Renal cortex interstitium (tissue), 11 donors: ENCODE measurements at regions not wholly inside any gene's neighbourhood (a gene's known extent, or its start where the extent isn't known, plus 50 kb on each side); places are given as distances from the start of the nearest gene placed in this dataset.

Source experiments
- DNase-seq, 11 donors: peaks; one replicate each; pipeline ENCODE4 v3.0.0-alpha.2; 2013; ENCODE audit warnings: low read depth in 9 of 11, low spot score in 4 of 11; ENCODE audit errors: extremely low read depth in 1 of 11

DNA sequence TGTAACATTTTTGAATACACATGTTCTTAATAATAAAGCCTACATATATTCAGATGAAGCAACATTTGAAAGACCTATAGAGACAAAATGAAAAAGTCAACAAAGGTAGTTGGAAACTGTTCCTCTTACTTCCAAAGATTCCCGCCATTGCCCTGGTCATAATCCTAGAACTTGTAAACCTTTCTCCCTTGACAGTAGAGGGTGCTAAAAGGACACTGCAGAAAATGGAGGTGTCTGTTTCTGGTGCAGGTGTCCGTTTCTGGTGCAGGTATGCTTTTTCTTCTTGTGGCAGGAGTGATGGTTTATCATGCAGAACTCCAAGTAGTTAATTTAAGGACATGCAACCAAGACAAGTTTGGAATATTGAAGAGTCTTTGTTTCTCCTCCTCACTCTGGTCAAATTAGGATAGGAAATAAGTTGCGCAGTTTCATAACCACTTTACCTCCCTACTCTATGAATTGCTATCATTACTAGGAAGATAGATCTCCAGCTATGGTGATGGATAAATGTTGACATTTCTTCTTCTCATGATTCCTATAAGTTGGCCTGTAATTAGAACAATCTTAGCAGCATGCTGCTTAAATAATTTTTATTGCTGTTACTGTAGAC lies 56.0 kb upstream of the FAM174A start:
- peak in 3 of 11 donors; percentile 4 to 14 (median 8) for DNase-seq

DNA sequence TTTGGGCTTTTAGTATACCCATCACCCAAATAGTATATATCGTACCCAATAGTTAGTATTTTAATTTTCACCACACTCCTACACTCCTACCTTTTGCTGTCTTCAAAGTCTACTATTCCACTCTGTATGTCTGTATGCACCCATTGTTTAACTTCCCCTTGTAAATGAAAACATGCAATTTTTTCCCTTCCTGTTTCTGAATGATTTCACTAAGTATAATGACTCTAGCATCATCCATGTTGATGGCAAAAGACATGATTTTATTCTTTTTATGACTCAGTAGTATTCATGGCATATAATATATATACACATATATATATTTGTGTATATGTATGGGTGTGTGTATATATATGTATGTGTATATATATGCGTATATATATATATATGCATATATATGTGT lies 63.1 kb upstream of the FAM174A start:
- no peak for DNase-seq

GRCh38 chr5:100469767-100470166 lies 65.4 kb upstream of the FAM174A start:
- no peak for DNase-seq

DNA sequence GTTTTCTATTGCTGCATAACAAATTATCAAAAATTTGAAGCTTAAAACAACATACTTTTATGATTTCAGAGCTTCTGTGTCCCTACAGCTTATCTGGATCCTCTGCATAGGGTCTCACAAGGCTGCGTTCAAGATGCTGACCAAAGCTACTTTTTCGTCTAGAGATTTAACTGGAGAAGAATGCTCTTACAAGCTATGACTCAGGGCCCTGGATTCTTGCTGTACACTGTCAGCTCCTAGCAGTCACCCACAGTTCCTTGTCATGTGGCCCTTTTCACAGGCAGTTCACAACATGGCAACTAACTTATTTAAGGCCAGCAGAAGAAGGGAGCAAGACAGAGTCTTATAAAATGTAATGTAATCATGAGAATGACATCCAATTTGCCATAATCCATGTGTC lies 70.8 kb upstream of the FAM174A start:
- DNase-seq, result no peak

- DNase-seq, result no peak
Observed at GRCh38 chr5:100456615-100457014, 78.6 kb upstream of the FAM174A start.

DNA sequence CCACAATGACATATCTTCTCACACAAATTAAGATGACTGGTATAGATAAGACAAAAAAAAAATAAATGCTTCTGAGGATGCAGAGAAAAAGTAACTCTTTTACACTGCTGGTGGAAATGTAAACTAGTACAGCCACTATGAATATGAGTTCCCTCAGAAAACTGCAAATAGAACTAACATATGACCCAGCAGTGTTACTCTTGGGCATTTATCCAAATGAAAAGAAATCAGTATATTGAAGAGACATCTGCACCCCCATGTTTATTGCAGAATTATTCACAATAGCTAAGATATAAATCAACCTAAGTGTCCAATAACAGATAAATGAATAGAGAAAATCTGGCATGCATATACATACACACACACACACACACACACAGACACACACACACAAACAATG lies 83.0 kb upstream of the FAM174A start:
- no peak for DNase-seq

GRCh38 chr5:100448111-100448528 lies 87.1 kb upstream of the FAM174A start:
- no peak for DNase-seq

GRCh38 chr5:100446879-100447430 lies 88.2 kb upstream of the FAM174A start:
- DNase-seq, result no peak

GRCh38 chr5:100444961-100445360 lies 90.2 kb upstream of the FAM174A start:
- DNase-seq, result no peak

GRCh38 chr5:100434815-100435214 lies 100.4 kb upstream of the FAM174A start:
- DNase-seq, result no peak

DNA sequence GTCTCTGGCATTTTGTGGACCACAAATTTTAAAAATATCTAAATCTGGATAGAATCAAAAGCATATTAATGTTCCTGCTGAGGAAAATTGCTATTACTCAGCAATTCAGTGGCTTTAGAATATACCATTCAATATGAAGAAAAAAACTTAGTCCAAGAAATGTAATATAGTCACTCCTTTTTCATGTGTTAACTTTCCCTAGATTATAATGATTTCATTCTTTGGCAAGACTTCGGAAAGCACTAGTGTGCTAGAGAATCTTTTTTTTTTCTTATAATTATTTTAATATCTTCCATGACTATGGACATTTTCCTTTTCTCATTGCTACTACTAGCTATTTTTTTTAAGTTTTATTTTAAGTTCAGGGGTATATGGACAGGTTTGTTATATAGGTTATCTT lies 102.4 kb upstream of the FAM174A start:
- no peak for DNase-seq

DNA sequence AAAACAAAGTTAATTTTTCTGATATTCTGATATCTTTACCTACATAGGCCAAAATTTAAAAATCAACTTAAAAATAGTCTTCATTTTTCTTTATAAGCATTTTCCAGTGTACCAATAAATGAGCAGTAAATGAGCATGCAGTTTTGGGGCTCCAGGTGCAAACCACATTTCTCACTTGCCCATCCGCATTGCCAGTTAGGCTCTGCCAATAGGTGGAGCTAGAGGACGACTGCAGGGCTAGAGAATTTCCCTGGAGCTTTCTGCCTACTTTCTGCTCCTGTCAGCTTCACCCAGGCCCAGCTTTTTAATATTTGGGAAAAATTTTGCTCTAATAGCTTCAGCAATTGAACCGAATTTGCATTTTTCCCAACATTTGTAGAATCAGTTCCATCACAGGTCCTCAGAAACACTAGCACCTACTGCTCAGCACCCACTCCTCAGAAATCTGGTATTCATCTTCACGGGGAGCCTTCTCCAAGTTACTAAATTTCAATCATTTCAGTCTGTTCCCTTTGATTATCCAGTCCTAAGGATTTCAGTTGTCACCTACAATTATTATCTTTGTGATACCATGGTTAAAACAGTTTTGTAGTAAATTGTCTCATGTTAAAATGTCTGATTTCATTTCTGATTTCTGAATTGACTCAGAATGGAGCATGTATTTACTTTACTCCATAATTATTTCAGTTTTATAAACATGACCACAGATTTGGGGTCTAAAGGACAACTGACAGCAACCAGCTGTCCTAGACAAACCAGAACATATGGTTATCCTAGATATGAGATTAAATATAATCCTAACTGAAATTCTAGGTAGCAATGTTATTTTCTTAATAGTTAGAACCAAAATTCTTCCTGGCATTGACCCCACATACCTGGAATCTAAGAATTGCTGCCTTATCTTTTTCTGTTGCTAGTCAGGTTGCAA lies 104.6 kb upstream of the FAM174A start:
- DNase-seq, result peak in 5 of 11 donors; percentile 7 to 20 (median 10)

DNA sequence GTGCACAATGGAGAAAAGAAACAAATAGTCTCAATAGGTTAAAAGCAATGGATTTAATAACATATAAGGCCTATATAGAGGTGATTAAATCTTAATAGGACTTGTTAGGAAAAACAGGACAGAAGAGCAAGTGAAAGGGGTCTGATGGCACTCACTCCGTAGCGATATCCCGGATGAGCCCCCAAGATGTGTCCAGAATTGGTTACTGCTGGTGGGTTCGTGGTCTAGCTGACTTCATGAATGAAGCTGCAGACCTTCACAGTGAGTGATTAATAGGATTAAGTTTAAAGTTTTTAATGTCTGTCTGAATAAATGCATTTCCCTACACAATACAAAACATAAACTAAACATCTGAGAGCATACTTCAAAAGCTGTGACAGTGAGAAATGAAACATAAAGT lies 110.4 kb upstream of the FAM174A start:
- DNase-seq, result no peak

- no peak for DNase-seq
Observed at GRCh38 chr5:100424017-100424416, 111.2 kb upstream of the FAM174A start.

DNA sequence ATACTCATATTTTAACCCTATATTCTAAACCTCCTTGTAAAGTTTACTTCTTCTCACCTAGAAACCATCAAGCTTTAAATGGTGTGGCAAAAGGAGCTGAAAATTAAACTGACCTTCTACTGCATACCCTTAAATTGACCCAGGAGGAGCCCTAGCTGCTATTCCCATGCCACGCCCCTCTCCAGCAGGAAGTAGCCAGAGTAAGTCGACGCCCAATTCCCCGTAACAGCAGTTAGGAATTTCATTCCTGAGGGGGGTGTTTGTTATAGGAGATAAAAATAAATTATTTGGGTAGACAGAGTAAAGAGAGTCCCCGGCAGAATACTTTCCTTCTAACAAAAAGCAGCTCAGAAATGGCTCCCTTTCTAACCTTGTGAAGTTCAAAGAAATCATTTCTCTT lies 111.8 kb upstream of the FAM174A start:
- no peak for DNase-seq

GRCh38 chr5:100421360-100421759 lies 113.8 kb upstream of the FAM174A start:
- no peak for DNase-seq

GRCh38 chr5:100418231-100418630 lies 116.9 kb upstream of the FAM174A start:
- DNase-seq, result no peak

DNA sequence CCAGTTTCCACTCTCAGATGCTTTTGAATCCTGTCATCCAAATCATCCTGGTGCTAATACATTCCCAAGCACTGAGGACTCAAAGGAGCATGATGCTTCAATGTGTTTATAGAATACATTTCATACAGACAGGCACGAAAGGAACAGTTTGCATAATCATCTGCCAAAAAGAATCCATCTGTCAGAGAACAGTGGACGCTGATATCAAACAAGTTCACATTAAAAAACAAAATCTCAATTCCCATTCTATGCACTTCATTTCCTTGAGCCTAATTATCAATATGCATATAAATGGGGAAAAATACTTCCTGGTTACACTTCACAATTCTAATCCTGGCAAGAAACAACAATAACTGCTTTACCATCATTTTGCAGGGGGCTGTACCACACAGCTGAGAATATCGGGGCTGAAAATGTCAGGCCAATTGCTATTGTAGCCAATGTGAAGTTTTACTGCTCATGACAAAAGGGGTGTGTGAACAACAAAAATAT lies 125.5 kb upstream of the FAM174A start:
- no peak for DNase-seq

DNA sequence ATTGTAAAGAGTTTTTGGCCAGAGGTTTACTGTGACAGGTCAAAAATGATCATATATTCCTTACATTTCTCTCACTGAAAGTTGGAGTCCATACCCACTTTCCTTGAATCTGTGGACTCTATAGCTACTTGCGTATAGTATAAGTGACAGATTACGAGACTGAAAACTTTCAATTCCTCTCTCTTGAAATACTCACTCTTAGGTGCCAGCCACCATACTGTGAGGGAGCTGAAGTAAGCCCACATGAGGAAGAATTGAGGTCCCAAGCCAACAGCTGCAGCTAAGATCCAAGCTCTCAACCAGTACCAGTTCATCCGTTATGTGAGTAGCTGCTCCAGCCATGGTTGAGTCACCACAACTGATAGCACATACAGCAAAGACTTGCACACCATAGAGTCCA lies 128.1 kb upstream of the FAM174A start:
- DNase-seq, result no peak

DNA sequence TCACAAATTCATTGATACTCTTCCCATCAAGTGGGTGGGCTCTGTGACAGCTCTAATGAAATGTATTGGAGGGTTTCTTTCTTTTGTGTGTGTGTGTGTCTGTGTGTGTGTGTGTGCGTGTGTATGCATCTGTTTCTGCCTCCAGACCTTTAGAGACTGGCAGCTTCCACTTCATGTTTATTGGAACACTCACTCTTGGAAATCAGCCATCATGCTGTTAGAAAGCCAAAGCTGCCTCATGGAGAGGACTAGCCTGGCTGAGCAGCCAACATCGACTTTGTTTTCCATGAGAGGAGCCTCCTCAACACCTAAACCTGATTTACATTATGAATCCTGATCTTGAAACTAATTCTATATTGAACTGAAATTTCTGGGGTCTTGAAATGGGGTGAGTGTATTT lies 128.5 kb upstream of the FAM174A start:
- DNase-seq, result no peak
